HepG2 (cell line): ENCODE measurements at regions not wholly inside any gene's neighbourhood (a gene's known extent, or its start where the extent isn't known, plus 50 kb on each side); places are given as distances from the start of the nearest gene placed in this dataset.

ENCODE experiments used
- ATAC-seq: fragments of 200-7000 bp; cut with Tn5 transposase; 3 replicates; pipeline ENCODE4 v1.9.1; 2020; ENCODE audit warnings: mild to moderate bottlenecking, moderate library complexity
- BruUV-seq: library from RNA; stranded (reverse); fragments of 400-500 nt; replicated peaks from 2 replicates; lab custom pipeline; 2021; lab: Mats Ljungman, UMichigan
- CTCF ChIA-PET: fragments of 300-600 bp; formaldehyde crosslinking; extraction: SDS; loops from one replicate; lab custom pipeline; 2021; ENCODE audit warnings: low total read pairs, inconsistent platforms, low intra/inter-chr PET ratio; lab: Yijun Ruan, JAX
- POLR2A ChIA-PET: fragments of 350-600 bp; sonication (Branson Sonifier 250); formaldehyde crosslinking; loops from one replicate; lab custom pipeline; 2020; ENCODE audit warnings: antibody characterized with exemption, inconsistent platforms; lab: Yijun Ruan, JAX
- DNase-seq: peaks from one replicate; pipeline ENCODE4 v3.0.0-alpha.2; 2015; ENCODE audit warnings: low spot score
- FAIRE-seq: peaks from 3 replicates; lab custom pipeline; 2011; peaks lifted over from hg19 to GRCh38; lab: Jason Lieb, UNC
- H2AFZ ChIP-seq: one replicate; pipeline ENCODE4 v1.6.1; 2011; ENCODE audit warnings: low read length, inconsistent platforms
- H3K27ac ChIP-seq: fragments of 300-600 bp; 3 replicates; pipeline ENCODE4 v1.8.0; 2011; ENCODE audit warnings: mixed run types, mild to moderate bottlenecking, mixed read lengths, low read length, inconsistent platforms; ENCODE audit not compliant: insufficient read depth; ENCODE audit errors: extremely low read length
- H3K27me3 ChIP-seq, 2 experiments: fragments of 200-600 bp in 1 of 2; 2 replicates in 1 of 2; 3 replicates in 1 of 2; pipeline versions ENCODE4 v1.6.0 to v1.8.0; 2011; ENCODE audit warnings: low read length in 2 of 2, mild to moderate bottlenecking in 2 of 2, moderate library complexity in 2 of 2, inconsistent platforms in 1 of 2; ENCODE audit not compliant: insufficient read depth in 2 of 2, control insufficient read depth in 1 of 2
- H3K36me3 ChIP-seq, 2 experiments: fragments of 200-600 bp in 1 of 2; replicated peaks in 1 of 2; 2 replicates in 1 of 2; 3 replicates in 1 of 2; pipeline versions ENCODE4 v1.5.1 to v1.8.0; 2011; ENCODE audit warnings: low read length in 2 of 2, inconsistent platforms in 1 of 2; ENCODE audit not compliant: insufficient read depth in 2 of 2, control insufficient read depth in 1 of 2
- H3K4me1 ChIP-seq: 2 replicates; pipeline ENCODE4 v1.5.1; 2012; ENCODE audit warnings: low read length, inconsistent platforms; ENCODE audit not compliant: insufficient read depth
- H3K4me2 ChIP-seq: 2 replicates; pipeline ENCODE4 v1.6.0; 2011; ENCODE audit warnings: low read depth, low read length, inconsistent platforms
- H3K4me3 ChIP-seq, 3 experiments: fragments of 200-600 bp in 1 of 3; sonication (generic), shearing (Covaris generic) in 1 of 3; replicated peaks in 1 of 3; 2 replicates each; pipeline ENCODE4 v1.5.1; 2011 to 2016; ENCODE audit warnings: low read length in 3 of 3, inconsistent platforms in 2 of 3, low read depth in 2 of 3, mild to moderate bottlenecking in 2 of 3, control low read depth in 1 of 3, mixed read lengths in 1 of 3; ENCODE audit not compliant: insufficient read depth in 1 of 3
- H3K79me2 ChIP-seq: one replicate; pipeline ENCODE4 v1.6.1; 2011; ENCODE audit warnings: low read length, inconsistent platforms; ENCODE audit not compliant: insufficient read depth
- H3K9ac ChIP-seq: 2 replicates; pipeline ENCODE4 v1.6.0; 2011; ENCODE audit warnings: mild to moderate bottlenecking, low read depth, low read length, inconsistent platforms; ENCODE audit not compliant: insufficient read depth
- H3K9me3 ChIP-seq: 2 replicates; pipeline ENCODE4 v1.5.1; 2012; ENCODE audit warnings: mild to moderate bottlenecking, low read length
- H4K20me1 ChIP-seq: 2 replicates; pipeline ENCODE4 v1.6.0; 2011; ENCODE audit warnings: inconsistent platforms, mild to moderate bottlenecking, low read length, moderate library complexity; ENCODE audit not compliant: insufficient read depth
- NRL ChIP-seq: sonication (generic); formaldehyde crosslinking; IDR thresholded peaks from 2 replicates; pipeline ENCODE4 v1.5.0; 2020; ENCODE audit warnings: missing genetic modification reagents, mild to moderate bottlenecking, moderate library complexity, borderline replicate concordance
- RFXAP ChIP-seq: sonication (generic); formaldehyde crosslinking; IDR thresholded peaks from 2 replicates; pipeline ENCODE4 v1.4.0; 2020; ENCODE audit warnings: missing genetic modification reagents, borderline replicate concordance
- ZBTB40 ChIP-seq, 2 experiments: fragments of 450-650 bp in 1 of 2; sonication (generic) in 1 of 2; formaldehyde crosslinking in 1 of 2; IDR thresholded peaks; 2 replicates each; pipeline versions ENCODE4 v1.6.1 to v1.8.0; 2016 to 2022; ENCODE audit warnings: antibody characterized with exemption in 1 of 2, mild to moderate bottlenecking in 1 of 2, missing genetic modification reagents in 1 of 2
- ZNF18 ChIP-seq: sonication (generic); formaldehyde crosslinking; IDR thresholded peaks from 2 replicates; pipeline ENCODE4 v1.8.0; 2022; ENCODE audit warnings: mild to moderate bottlenecking, missing genetic modification reagents; ENCODE audit not compliant: insufficient replicate concordance
- ZNF232 ChIP-seq: sonication (generic); formaldehyde crosslinking; IDR thresholded peaks from 2 replicates; pipeline ENCODE4 v1.4.0; 2020; ENCODE audit warnings: missing genetic modification reagents, borderline replicate concordance
- ZNF552 ChIP-seq: sonication (generic); formaldehyde crosslinking; IDR thresholded peaks from 2 replicates; pipeline ENCODE4 v1.9.0; 2022; ENCODE audit warnings: missing genetic modification reagents, mild to moderate bottlenecking, borderline replicate concordance
- ZNF607 ChIP-seq: sonication (generic); formaldehyde crosslinking; IDR thresholded peaks from 2 replicates; pipeline ENCODE4 v1.5.1; 2020; ENCODE audit warnings: missing genetic modification reagents, mild to moderate bottlenecking, borderline replicate concordance
- ZNF616 ChIP-seq: sonication (generic); formaldehyde crosslinking; IDR thresholded peaks from 2 replicates; pipeline ENCODE4 v1.5.0; 2020; ENCODE audit warnings: low read depth, mild to moderate bottlenecking, missing genetic modification reagents
- ZNF644 ChIP-seq: IDR thresholded peaks from 2 replicates; pipeline ENCODE4 v1.6.1; 2016; ENCODE audit warnings: low read depth
- WGBS: methylation state at CpG from one replicate; pipeline ENCODE4 v1.1.6; 2017; ENCODE audit warnings: low lambda C conversion rate; 5-methylcytosine and 5-hydroxymethylcytosine counted together
- in situ Hi-C: cut with HindIII; loops from 2 replicates; pipeline ENCODE4 v1.10.0; 2017; ENCODE audit warnings: low pct_unique_long_range_greater_than_20kb; ENCODE audit not compliant: extremely low pct_ligation_motif_present
- intact Hi-C: fragments of 100-400 bp; cut with micrococcal nuclease; formaldehyde crosslinking; loops from one replicate; pipeline ENCODE4 v1.10.0; 2022; ENCODE audit not compliant: unreplicated experiment

GRCh38 chr1:209198961-209199750, 384.4 kb upstream of the CAMK1G start:
- in situ Hi-C loops = no loop called here
- TF ChIP-seq ZNF607 (CRISPR knock-in tag) (no peak), ZNF644 (CRISPR knock-in tag) (no peak), ZNF552 (no peak), ZNF232 (CRISPR knock-in tag) (no peak), ZNF616 (no peak), ZBTB40 (IDR thresholded peaks at IDR 0.05) (no peak), ZBTB40 (CRISPR knock-in tag; IDR thresholded peaks at IDR 0.05) (no peak), ZNF18 (CRISPR knock-in tag) (no peak), RFXAP (CRISPR knock-in tag) (no peak), NRL (CRISPR knock-in tag) (no peak)

More at GRCh38 chr1:209198961-209199750, 384.4 kb upstream of the CAMK1G start:
- no peaks in the 10 kb centered on the region for H3K27me3 ChIP-seq
- no peaks in the 10 kb centered on the region for H3K79me2 ChIP-seq
- 40% methylated on average over 12 of the region's 12 CpGs for WGBS
- intact Hi-C loops = no loop called here
- no peak overlapping the region for H3K9ac ChIP-seq
- POLR2A ChIA-PET = no interaction called here
- H3K4me1 ChIP-seq = no peaks in the 10 kb centered on the region
- DNase-seq = no peak
- peaks cover 34% of the 10 kb centered on the region for H3K9me3 ChIP-seq
- no peak overlapping the region for H3K27ac ChIP-seq
- no peak for ATAC-seq
- no peaks in the 10 kb centered on the region for H4K20me1 ChIP-seq
- BruUV-seq = no TSS peak
- no peak overlapping the region for H3K4me2 ChIP-seq
- FAIRE-seq = no peak
- no peak overlapping the region for H2AFZ ChIP-seq
- no peak overlapping the region for H3K4me3 ChIP-seq
- H3K36me3 ChIP-seq = no peaks in the 10 kb centered on the region
- CTCF ChIA-PET = no interaction called here
